ENCODE measurements at regions not wholly inside any gene's neighbourhood (a gene's known extent, or its start where the extent isn't known, plus 50 kb on each side); places are given as distances from the start of the nearest gene placed in this dataset.

GRCh38 chr5:40037713-40038112, 612.9 kb upstream of the DAB2 start:
- DNase-seq (ENCODE audit: insufficient read length, low spot score) (no peak), FAIRE-seq (no peak)
- TF ChIP-seq, protein P1, sequence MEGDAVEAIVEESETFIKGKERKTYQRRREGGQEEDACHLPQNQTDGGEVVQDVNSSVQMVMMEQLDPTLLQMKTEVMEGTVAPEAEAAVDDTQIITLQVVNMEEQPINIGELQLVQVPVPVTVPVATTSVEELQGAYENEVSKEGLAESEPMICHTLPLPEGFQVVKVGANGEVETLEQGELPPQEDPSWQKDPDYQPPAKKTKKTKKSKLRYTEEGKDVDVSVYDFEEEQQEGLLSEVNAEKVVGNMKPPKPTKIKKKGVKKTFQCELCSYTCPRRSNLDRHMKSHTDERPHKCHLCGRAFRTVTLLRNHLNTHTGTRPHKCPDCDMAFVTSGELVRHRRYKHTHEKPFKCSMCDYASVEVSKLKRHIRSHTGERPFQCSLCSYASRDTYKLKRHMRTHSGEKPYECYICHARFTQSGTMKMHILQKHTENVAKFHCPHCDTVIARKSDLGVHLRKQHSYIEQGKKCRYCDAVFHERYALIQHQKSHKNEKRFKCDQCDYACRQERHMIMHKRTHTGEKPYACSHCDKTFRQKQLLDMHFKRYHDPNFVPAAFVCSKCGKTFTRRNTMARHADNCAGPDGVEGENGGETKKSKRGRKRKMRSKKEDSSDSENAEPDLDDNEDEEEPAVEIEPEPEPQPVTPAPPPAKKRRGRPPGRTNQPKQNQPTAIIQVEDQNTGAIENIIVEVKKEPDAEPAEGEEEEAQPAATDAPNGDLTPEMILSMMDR (IDR thresholded peaks at IDR 0.05; ENCODE audit: insufficient read depth, missing control alignments), result no peak

DNA sequence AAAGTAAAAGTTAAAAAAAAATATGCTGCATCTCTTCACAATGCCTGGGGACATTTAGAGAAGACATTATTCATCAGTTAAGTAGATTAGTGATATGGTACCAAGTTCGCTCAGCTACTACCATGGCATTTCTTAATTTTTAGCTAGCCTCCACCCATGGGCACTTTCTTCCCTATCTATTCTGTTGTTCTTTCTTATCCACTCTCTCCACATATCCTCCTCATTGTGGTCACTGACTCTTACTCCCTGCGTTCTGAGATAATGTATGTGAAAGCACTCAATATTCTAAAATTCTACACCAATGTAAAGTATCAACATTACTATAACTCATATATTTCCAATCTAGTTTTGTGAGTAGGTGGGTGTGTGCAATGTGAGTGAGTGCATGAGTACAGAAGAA, 609.7 kb upstream of the DAB2 start:
- DNase-seq (ENCODE audit: insufficient read length, low spot score), result no peak
- FAIRE-seq, result no peak
- TF ChIP-seq, protein P1 (IDR thresholded peaks at IDR 0.05; ENCODE audit: insufficient read depth, missing control alignments), result no peak

- no peak for FAIRE-seq
- no peak for DNase-seq (ENCODE audit: insufficient read length, low spot score)
- TF ChIP-seq, protein P1 (IDR thresholded peaks at IDR 0.05; ENCODE audit: insufficient read depth, missing control alignments), result no peak
These were observed 608.6 kb upstream of the DAB2 start for GRCh38 chr5:40033411-40033810.

DNA sequence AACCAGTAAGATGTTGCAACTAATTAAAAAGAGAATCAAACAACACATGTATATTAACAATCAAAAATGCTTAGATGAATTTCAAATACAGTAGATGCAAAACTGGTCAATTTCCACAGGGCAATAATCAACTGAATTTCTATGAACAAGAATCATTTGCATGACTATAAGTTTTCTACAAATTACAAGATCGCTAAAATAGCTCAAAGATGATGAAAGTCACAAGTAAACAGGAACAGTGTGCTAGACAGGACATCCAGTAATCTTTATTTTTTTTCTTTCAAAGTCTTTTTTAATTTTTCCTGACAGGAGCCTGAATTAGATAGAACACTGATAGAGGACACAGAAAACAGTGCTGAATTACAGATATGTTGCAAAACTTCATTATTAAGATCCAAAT, 608.2 kb upstream of the DAB2 start:
- FAIRE-seq (no peak), DNase-seq (ENCODE audit: insufficient read length, low spot score) (no peak)
- TF ChIP-seq, protein P1 (IDR thresholded peaks at IDR 0.05; ENCODE audit: insufficient read depth, missing control alignments), result no peak

DNA sequence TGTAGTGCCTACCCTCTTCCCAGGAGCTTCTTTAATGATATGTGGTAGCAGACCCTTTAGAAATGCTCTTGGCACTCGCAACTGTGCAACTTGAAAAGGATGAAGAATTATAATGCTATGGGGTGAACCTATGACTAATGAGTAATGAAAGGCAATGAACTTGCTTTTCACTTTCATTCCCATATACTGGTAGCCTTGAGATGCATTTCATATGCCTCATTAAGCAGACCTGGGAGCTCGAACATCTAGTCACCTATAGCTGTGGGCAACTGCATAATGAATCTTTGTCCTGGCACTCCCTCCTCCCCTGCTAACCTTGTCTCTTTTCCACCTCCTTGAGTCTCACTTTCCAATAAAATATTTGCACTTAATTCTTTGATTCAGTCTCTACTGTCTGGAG, 605.9 kb upstream of the DAB2 start:
- FAIRE-seq (no peak), DNase-seq (ENCODE audit: insufficient read length, low spot score) (no peak)
- TF ChIP-seq, protein P1 (IDR thresholded peaks at IDR 0.05; ENCODE audit: insufficient read depth, missing control alignments), result no peak

DNA sequence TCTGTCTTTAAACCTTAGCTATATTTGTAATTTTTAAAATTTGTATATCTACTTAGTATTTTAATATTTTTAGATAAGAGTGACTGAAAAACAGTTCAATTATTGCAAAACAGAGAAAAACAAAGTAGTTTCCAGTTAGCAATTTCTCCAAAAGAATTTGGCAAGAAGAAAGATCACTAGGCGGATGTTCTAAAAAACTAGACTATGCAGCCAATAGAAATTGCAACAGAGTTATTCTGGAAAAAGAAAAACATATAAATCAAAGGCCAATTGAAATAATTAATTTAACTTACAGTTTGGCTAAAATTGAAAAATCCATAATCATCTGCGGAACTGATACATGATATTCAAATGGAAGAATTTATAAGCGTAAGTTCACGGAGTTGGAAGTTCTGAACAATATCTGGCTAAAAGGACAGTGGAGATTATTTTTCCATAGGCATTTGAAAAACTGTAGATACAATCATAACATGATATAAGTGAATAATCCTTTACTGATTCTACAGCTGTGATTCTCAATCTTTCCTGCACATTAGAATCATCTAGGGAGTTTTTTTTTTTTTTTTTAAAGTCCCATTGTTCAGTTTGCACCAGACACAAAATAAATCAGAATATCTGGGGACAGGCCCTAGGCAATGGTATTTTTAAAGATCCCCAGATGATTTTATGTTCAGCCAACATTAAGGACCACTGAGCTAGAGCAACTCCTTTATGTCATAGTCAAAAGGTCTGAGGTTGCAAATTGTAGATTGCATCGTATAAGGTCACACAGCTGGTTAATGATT, 605.1 kb upstream of the DAB2 start:
- no peak for FAIRE-seq
- DNase-seq (ENCODE audit: insufficient read length, low spot score), result no peak
- TF ChIP-seq, protein P1 (IDR thresholded peaks at IDR 0.05; ENCODE audit: insufficient read depth, missing control alignments), result no peak

- no peak for DNase-seq (ENCODE audit: insufficient read length, low spot score)
- TF ChIP-seq, protein P1 (IDR thresholded peaks at IDR 0.05; ENCODE audit: insufficient read depth, missing control alignments), result no peak
- no peak for FAIRE-seq
These were observed 602.6 kb upstream of the DAB2 start for GRCh38 chr5:40027400-40027799.
